ENCODE measurements at regions not wholly inside any gene's neighbourhood (a gene's known extent, or its start where the extent isn't known, plus 50 kb on each side); places are given as distances from the start of the nearest gene placed in this dataset.

DNA sequence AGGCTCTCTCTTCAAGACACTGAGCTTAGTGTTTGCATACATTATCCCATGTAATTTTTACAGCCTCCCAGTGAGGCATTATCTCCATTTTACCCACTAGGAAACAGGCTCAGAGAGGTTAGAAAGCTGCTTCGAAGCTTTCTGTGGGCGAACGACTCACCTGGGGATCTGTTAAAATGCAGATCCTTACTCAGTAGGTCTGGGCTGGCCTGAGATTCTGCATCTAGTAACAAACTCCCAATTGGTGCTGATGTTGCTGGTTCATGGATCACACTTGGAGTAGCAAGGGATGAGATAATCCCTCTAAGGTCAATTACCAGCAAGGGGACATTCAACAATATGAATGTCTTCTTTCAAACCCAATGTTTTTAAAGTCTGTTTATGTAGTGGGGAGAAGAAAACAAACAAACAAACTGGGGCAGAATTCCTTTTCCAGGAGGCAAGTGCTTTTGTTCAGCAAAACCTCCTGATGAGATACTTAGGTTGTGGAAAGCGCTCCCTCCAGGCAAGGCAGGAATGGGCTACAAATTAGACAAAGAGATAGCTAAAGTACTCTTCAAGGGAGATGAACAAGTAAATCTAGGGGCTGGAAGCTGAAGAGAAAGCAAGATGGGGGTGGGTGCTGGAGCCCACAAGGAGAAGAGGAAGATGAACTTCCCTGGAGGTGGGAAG lies 311.9 kb downstream of the SHQ1 start:
- no peak overlapping the region for H4K91ac ChIP-seq (ENCODE audit: insufficient read length, low read depth, low read length)
- no peak overlapping the region for H3K23ac ChIP-seq (ENCODE audit: insufficient read length, low read depth, low read length)
- no peak overlapping the region for H3K14ac ChIP-seq (ENCODE audit: insufficient read depth, low read length)
- Mint-ChIP-seq H3K36me3 (ENCODE audit: insufficient read depth in 1 of 3, low read depth in 3 of 3) (peaks cover 0 to 4% (median 0%) of the 10 kb centered on the region in 3 experiments; a peak in 1 of 7 replicates), H3K27ac (peak overlapping the region in 2 of 3 experiments; percentile 0 to 69; a peak in 3 of 7 replicates), H3K27me3 (ENCODE audit: low read depth) (peaks cover 39% of the 10 kb centered on the region), H3K9me3 (peaks cover 6 to 7% of the 10 kb centered on the region in 2 experiments; a peak in 4 of 5 replicates), H3K4me1 (peaks cover 16 to 28% of the 10 kb centered on the region in 2 experiments), H3K4me3 (peak overlapping the region in 1 of 2 experiments; percentile 5; a peak in 1 of 5 replicates)
- H4K5ac ChIP-seq (ENCODE audit: insufficient read length, low read depth, low read length) = no peak overlapping the region
- H3K27ac ChIP-seq (ENCODE audit: insufficient read length, low read depth, low read length) = no peak overlapping the region
- H3T11ph ChIP-seq (ENCODE audit: low read length) = no peak overlapping the region
- no peak overlapping the region for H3K9ac ChIP-seq (ENCODE audit: extremely low read depth, insufficient read length, low read length)
- no peak overlapping the region for H3K4ac ChIP-seq (ENCODE audit: low read depth, low read length)
- no peaks in the 10 kb centered on the region for H3K9me3 ChIP-seq (ENCODE audit: control insufficient read depth, low read depth, low read length)
- WGBS (ENCODE audit: extremely low coverage, insufficient read length, low lambda C conversion rate) = no CpG with 5 or more reads among the region's 4 CpGs
- H3K4me1 ChIP-seq (ENCODE audit: insufficient read depth, low read length) = peaks cover 9% of the 10 kb centered on the region; the same call in 1 of the 2 replicates
- no peak overlapping the region for H3K56ac ChIP-seq (ENCODE audit: insufficient read length, low read depth, low read length)
- H2BK20ac ChIP-seq (ENCODE audit: low read depth, low read length, poor library complexity, severe bottlenecking) = no peak overlapping the region
- no peak overlapping the region for H3K4me2 ChIP-seq (ENCODE audit: insufficient read depth, insufficient read length, low read length)
- no peak overlapping the region for H2AFZ ChIP-seq (ENCODE audit: low read length)
- H3K23me2 ChIP-seq (ENCODE audit: insufficient read length, low read depth, low read length, poor library complexity, severe bottlenecking) = no peaks in the 10 kb centered on the region
- no peak overlapping the region for H4K8ac ChIP-seq (replicated peaks; ENCODE audit: insufficient read length, low read depth, low read length)
- no peak overlapping the region for H3K18ac ChIP-seq (ENCODE audit: insufficient read length, low read depth, low read length)
- H4K20me1 ChIP-seq (ENCODE audit: control insufficient read depth, insufficient read depth, insufficient read length) = no peaks in the 10 kb centered on the region
- no peak overlapping the region for H2BK15ac ChIP-seq (ENCODE audit: low read depth, low read length)
- H2BK120ac ChIP-seq (ENCODE audit: low read depth, low read length, poor library complexity, severe bottlenecking) = no peak overlapping the region
- no peak overlapping the region for H2BK5ac ChIP-seq (ENCODE audit: insufficient read length, low read length)
- TF ChIP-seq, protein P1, sequence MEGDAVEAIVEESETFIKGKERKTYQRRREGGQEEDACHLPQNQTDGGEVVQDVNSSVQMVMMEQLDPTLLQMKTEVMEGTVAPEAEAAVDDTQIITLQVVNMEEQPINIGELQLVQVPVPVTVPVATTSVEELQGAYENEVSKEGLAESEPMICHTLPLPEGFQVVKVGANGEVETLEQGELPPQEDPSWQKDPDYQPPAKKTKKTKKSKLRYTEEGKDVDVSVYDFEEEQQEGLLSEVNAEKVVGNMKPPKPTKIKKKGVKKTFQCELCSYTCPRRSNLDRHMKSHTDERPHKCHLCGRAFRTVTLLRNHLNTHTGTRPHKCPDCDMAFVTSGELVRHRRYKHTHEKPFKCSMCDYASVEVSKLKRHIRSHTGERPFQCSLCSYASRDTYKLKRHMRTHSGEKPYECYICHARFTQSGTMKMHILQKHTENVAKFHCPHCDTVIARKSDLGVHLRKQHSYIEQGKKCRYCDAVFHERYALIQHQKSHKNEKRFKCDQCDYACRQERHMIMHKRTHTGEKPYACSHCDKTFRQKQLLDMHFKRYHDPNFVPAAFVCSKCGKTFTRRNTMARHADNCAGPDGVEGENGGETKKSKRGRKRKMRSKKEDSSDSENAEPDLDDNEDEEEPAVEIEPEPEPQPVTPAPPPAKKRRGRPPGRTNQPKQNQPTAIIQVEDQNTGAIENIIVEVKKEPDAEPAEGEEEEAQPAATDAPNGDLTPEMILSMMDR (conservative IDR thresholded peaks at IDR 0.05) = no peak
- no peaks in the 10 kb centered on the region for H3K79me1 ChIP-seq (ENCODE audit: insufficient read depth, low read depth, low read length, poor library complexity, severe bottlenecking)
- no peaks in the 10 kb centered on the region for H3K27me3 ChIP-seq (ENCODE audit: insufficient read depth, low read length)
- H3K79me2 ChIP-seq (ENCODE audit: insufficient read depth, low read length) = no peaks in the 10 kb centered on the region
- DNase-seq = no peak
- no peak overlapping the region for H2AK5ac ChIP-seq (ENCODE audit: insufficient read length, low read length)
- no peak overlapping the region for H2BK12ac ChIP-seq (ENCODE audit: insufficient read length, low read depth, low read length)

Measured in H9 (cell line).